GM19099 (cell line): ENCODE measurements at regions not wholly inside any gene's neighbourhood (a gene's known extent, or its start where the extent isn't known, plus 50 kb on each side); places are given as distances from the start of the nearest gene placed in this dataset.

Experiments used
- POLR2A ChIP-seq: IDR thresholded peaks from 3 replicates; pipeline ENCODE4 v1.6.1; 2011; ENCODE audit warnings: low read depth; ENCODE audit not compliant: insufficient read length; ENCODE audit errors: extremely low read depth

GRCh38 chr17:71023249-71024030 is 854.1 kb downstream of the KCNJ2 start:
- no peak for TF ChIP-seq POLR2A

GRCh38 chr17:71024172-71024571 is 854.8 kb downstream of the KCNJ2 start:
- no peak for TF ChIP-seq POLR2A

GRCh38 chr17:71024969-71025368 is 855.6 kb downstream of the KCNJ2 start:
- TF ChIP-seq POLR2A, result no peak

GRCh38 chr17:71029246-71029645 is 859.9 kb downstream of the KCNJ2 start:
- no peak for TF ChIP-seq POLR2A

- no peak for TF ChIP-seq POLR2A
These were observed 863.5 kb downstream of the KCNJ2 start for GRCh38 chr17:71032746-71033273.

- no peak for TF ChIP-seq POLR2A
These were observed 864.0 kb downstream of the KCNJ2 start for GRCh38 chr17:71033336-71033735.

GRCh38 chr17:71035226-71035625 is 865.9 kb downstream of the KCNJ2 start:
- TF ChIP-seq POLR2A, result no peak

- no peak for TF ChIP-seq POLR2A
These were observed 868.1 kb downstream of the KCNJ2 start for GRCh38 chr17:71037386-71037785.

GRCh38 chr17:71039391-71039790 is 870.1 kb downstream of the KCNJ2 start:
- no peak for TF ChIP-seq POLR2A

GRCh38 chr17:71052971-71053370 is 883.6 kb downstream of the KCNJ2 start:
- no peak for TF ChIP-seq POLR2A

- TF ChIP-seq POLR2A, result no peak
These were observed 885.8 kb downstream of the KCNJ2 start for GRCh38 chr17:71055128-71055527.

- TF ChIP-seq POLR2A, result no peak
These were observed 888.1 kb downstream of the KCNJ2 start for GRCh38 chr17:71057448-71057847.

GRCh38 chr17:71057938-71058337 is 888.6 kb downstream of the KCNJ2 start:
- TF ChIP-seq POLR2A, result no peak

GRCh38 chr17:71063127-71063526 is 893.8 kb downstream of the KCNJ2 start:
- no peak for TF ChIP-seq POLR2A

- TF ChIP-seq POLR2A, result no peak
These were observed 894.2 kb downstream of the KCNJ2 start for GRCh38 chr17:71063559-71063958.

GRCh38 chr17:71067669-71068407 is 898.5 kb downstream of the KCNJ2 start:
- TF ChIP-seq POLR2A, result no peak
